Lower leg skin (tissue), 4 donors: ENCODE measurements at regions not wholly inside any gene's neighbourhood (a gene's known extent, or its start where the extent isn't known, plus 50 kb on each side); places are given as distances from the start of the nearest gene placed in this dataset.

Experiments used
- DNase-seq, 2 donors: peaks; one replicate each; pipeline ENCODE4 v3.0.0-alpha.2; 2019; ENCODE audit warnings: low spot score in 2 of 2
- H3K4me3 ChIP-seq: fragments of 200-600 bp; sonication (generic); 2 replicates; pipeline ENCODE4 v1.5.1; 2017; ENCODE audit warnings: mild to moderate bottlenecking, low read depth; ENCODE audit not compliant: poor library complexity, severe bottlenecking
- POLR2A ChIP-seq, 2 donors: fragments of 450-650 bp; IDR thresholded peaks; one replicate each; pipeline ENCODE4 v1.6.1; 2016 to 2017; ENCODE audit warnings: antibody characterized with exemption in 2 of 2, mild to moderate bottlenecking in 1 of 2, moderate library complexity in 1 of 2
- WGBS, 2 donors: methylation state at CpG; one replicate each; pipeline ENCODE4 v1.1.5; 2018; 5-methylcytosine and 5-hydroxymethylcytosine counted together
- intact Hi-C: fragments of 100-400 bp; cut with DNase I; formaldehyde crosslinking; loops from one replicate; pipeline ENCODE4 v1.15.0; 2023; ENCODE audit warnings: low total_unique reads
- TF ChIP-seq, protein P1 (sequence below), 3 donors: fragments of 450-650 bp; IDR thresholded peaks; one replicate each; pipeline ENCODE4 v1.5.1; 2016; ENCODE audit warnings: antibody characterized with exemption in 3 of 3, mild to moderate bottlenecking in 3 of 3, moderate library complexity in 2 of 3

DNA sequence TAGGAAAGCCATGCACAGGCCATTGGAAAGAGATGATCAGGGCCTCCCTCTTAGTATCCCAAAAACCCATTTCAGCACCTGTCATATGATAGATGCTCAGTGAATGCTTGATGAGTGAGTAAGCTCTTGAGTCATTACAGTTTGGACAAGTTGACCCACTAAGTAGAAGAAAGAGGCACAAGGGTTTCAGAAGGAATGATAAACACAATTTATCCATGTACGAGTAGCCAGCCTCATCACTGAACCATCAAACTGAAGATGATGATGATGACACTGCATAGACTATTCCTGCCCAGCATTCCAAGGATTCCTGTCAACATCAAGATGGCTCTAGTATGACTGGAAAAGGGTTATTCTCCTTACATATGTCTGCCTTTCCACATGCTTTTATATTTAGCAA lies 596.0 kb downstream of the BCL11A start:
- H3K4me3 ChIP-seq, result no peak overlapping the region
- intact Hi-C loops, result no loop called here
- 82 to 94% methylated on average over 1 of the region's 1 CpG for WGBS, 2 donors
- TF ChIP-seq, protein P1, sequence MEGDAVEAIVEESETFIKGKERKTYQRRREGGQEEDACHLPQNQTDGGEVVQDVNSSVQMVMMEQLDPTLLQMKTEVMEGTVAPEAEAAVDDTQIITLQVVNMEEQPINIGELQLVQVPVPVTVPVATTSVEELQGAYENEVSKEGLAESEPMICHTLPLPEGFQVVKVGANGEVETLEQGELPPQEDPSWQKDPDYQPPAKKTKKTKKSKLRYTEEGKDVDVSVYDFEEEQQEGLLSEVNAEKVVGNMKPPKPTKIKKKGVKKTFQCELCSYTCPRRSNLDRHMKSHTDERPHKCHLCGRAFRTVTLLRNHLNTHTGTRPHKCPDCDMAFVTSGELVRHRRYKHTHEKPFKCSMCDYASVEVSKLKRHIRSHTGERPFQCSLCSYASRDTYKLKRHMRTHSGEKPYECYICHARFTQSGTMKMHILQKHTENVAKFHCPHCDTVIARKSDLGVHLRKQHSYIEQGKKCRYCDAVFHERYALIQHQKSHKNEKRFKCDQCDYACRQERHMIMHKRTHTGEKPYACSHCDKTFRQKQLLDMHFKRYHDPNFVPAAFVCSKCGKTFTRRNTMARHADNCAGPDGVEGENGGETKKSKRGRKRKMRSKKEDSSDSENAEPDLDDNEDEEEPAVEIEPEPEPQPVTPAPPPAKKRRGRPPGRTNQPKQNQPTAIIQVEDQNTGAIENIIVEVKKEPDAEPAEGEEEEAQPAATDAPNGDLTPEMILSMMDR (IDR thresholded peaks at IDR 0.05), result no peak
- TF ChIP-seq POLR2A (IDR thresholded peaks at IDR 0.05), result no peak
- DNase-seq, result no peak

DNA sequence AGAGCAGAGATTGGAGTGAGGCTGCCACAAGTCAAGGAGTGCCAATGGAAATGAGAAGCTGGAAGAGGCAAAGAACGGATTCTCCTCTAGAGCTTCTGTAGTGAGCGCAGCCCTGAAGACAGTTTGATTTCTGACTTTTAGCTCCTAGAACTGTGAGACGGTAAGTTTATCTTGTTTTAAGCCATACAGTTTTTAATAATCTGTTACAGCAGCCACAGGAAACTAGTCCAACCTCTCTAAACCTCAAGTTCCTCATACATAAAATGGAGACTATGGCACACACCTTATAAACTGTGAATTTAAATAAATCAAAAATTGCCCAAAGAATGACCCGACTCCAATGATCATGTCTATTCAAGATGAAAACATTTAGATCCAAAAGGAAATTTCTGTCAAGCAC lies 596.5 kb downstream of the BCL11A start:
- no peak overlapping the region for H3K4me3 ChIP-seq
- WGBS, 2 donors, result 83 to 94% methylated on average over 4 of the region's 4 CpGs
- DNase-seq, result no peak
- TF ChIP-seq, protein P1 (IDR thresholded peaks at IDR 0.05), result no peak
- no peak for TF ChIP-seq POLR2A (IDR thresholded peaks at IDR 0.05)
- intact Hi-C loops, result no loop called here

DNA sequence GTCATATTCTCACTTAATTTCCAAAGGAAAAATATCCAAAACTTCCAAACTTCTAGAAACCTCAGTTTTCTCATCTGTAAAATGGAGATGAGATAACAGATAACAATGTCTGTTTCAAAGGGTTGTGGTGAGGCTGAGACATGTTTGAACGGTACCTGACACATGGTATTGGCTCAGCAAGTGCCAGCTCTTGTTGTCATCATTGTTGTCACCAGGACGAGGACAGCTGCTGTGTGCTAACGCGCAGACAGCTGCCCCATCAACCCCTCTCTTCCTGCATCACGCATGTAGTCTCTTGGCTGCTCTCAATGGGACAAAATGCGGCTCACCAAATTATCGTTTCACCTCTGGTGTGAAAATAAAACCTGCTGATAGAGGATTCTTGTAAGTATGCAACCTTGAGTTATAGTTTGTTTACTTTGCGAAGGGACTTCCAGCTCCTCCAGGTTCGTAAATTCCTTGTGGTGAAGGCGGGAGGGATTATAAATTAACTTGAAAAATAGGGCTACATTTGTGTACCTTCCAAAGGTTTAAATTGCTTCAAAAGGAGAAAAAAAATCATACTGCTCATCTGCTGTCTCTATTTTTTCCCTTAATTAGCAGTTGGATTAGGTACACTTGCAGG lies 605.4 kb downstream of the BCL11A start:
- intact Hi-C loops, result no loop called here
- no peak for TF ChIP-seq POLR2A (IDR thresholded peaks at IDR 0.05)
- TF ChIP-seq, protein P1 (IDR thresholded peaks at IDR 0.05), result no peak
- DNase-seq, result no peak
- H3K4me3 ChIP-seq, result no peak overlapping the region
- WGBS, 2 donors, result 66 to 67% methylated on average over 10 of the region's 10 CpGs

DNA sequence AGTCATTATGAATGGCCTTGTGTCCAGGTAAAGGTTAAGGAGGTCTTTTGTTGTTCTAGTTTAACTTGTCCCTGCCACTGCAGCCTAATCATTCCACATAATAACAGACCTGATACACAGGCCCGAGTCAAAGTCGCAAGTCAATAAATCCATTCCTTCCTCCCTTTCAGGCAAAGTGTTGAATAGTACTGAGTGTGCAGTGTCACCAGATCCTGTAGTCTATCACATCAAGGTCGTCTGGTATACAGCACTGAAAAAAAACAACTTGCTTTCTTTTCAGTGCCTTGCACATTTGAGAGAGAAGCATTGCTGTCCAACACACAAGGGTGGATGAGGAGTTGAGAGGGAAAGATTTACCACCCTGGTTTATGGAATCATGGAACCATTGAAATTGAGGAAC lies 606.2 kb downstream of the BCL11A start:
- H3K4me3 ChIP-seq, result no peak overlapping the region
- DNase-seq, result no peak
- no peak for TF ChIP-seq POLR2A (IDR thresholded peaks at IDR 0.05)
- TF ChIP-seq, protein P1 (IDR thresholded peaks at IDR 0.05), result no peak
- intact Hi-C loops, result no loop called here
- 69 to 76% methylated on average over 3 of the region's 3 CpGs for WGBS, 2 donors

DNA sequence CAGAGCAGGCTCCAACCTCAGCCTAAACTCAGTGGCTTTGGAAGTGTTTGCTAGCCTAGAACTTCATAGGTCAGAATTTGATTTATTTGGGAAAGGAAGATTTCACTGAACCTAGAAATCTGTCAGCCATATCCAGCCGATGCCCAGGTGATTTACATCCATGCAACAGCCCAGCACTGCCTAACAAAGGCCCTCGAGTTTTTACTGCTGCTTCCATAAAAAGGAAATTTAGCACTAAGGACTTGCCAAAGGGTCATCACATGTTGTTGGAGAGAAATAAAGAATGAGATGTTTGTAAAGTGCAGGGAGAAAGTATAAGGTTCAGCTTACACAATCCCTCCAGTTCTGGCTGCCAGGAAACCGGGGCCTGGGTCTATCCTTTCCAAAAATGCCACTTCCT lies 614.2 kb downstream of the BCL11A start:
- 68 to 70% methylated on average over 3 of the region's 3 CpGs for WGBS, 2 donors
- TF ChIP-seq, protein P1 (IDR thresholded peaks at IDR 0.05), result no peak
- no peak for TF ChIP-seq POLR2A (IDR thresholded peaks at IDR 0.05)
- DNase-seq, result no peak
- intact Hi-C loops, result no loop called here
- H3K4me3 ChIP-seq, result no peak overlapping the region

DNA sequence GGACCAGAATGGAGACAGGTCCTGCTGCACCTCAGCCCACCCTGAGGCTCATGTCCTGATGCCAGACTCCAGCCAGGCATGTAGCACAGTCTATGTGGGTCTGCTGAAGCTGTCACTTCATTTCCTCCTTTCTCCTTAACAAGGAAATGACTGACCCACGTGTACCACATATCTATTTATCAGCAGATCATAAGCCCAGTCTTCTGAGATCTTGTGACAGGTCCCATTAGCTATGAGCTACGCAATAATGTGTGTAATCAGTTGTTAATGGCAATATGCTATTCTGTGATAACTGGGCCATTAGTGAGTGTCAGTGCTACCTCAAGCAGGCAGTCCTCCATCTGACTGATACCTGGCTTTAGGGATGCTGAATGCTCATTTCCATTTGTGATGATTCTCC lies 615.3 kb downstream of the BCL11A start:
- H3K4me3 ChIP-seq, result no peak overlapping the region
- intact Hi-C loops, result no loop called here
- TF ChIP-seq, protein P1 (IDR thresholded peaks at IDR 0.05), result no peak
- TF ChIP-seq POLR2A (IDR thresholded peaks at IDR 0.05), result no peak
- WGBS, 2 donors, result 54 to 67% methylated on average over 2 of the region's 2 CpGs
- DNase-seq, result no peak
